K562 (cell line): ENCODE measurements at regions not wholly inside any gene's neighbourhood (a gene's known extent, or its start where the extent isn't known, plus 50 kb on each side); places are given as distances from the start of the nearest gene placed in this dataset.

ENCODE experiments used
- ATAC-seq: fragments of 200-7000 bp; cut with Tn5 transposase; 3 replicates; pipeline ENCODE4 v1.9.1; 2020; ENCODE audit warnings: moderate library complexity
- BruUV-seq: library from RNA; stranded (reverse); fragments of 400-500 nt; replicated peaks from 2 replicates; lab custom pipeline; 2021; lab: Mats Ljungman, UMichigan
- CTCF ChIA-PET: fragments of 300-600 bp; formaldehyde crosslinking; extraction: SDS; loops from one replicate; lab custom pipeline; 2021; ENCODE audit warnings: low intra/inter-chr PET ratio; lab: Yijun Ruan, JAX
- POLR2A ChIA-PET: fragments of 300-600, 350-650 bp; sonication (Branson Sonifier 250); formaldehyde crosslinking; extraction: SDS; loops from one replicate; lab custom pipeline; 2021; ENCODE audit warnings: antibody characterized with exemption, inconsistent platforms; lab: Yijun Ruan, JAX
- DNase-seq, 4 experiments: peaks; one replicate each; pipeline versions ENCODE4 v3.0.0 to v3.0.0-alpha.2; 2011 to 2018; ENCODE audit warnings: low spot score in 3 of 4, mixed read lengths in 3 of 4; ENCODE audit errors: extremely low read depth in 1 of 4
- FAIRE-seq: peaks from 2 replicates; lab custom pipeline; 2011; peaks lifted over from hg19 to GRCh38; lab: Jason Lieb, UNC
- H2AFZ ChIP-seq: 2 replicates; pipeline ENCODE4 v1.6.0; 2011; ENCODE audit warnings: low read depth, low read length, control low read depth, inconsistent platforms
- H3K27ac ChIP-seq: fragments of 200-600 bp; 3 replicates; pipeline ENCODE4 v1.8.0; 2011; ENCODE audit warnings: low read depth, mild to moderate bottlenecking, control low read depth, inconsistent platforms, low read length, moderate library complexity, mixed read lengths; ENCODE audit errors: extremely low read depth
- H3K27me3 ChIP-seq, 2 experiments: fragments of 300-600 bp in 1 of 2; 2 replicates in 1 of 2; 3 replicates in 1 of 2; pipeline versions ENCODE4 v1.6.0 to v1.8.0; 2011; ENCODE audit warnings: inconsistent platforms in 2 of 2, low read length in 2 of 2, mild to moderate bottlenecking in 1 of 2, mixed read lengths in 1 of 2, moderate library complexity in 1 of 2; ENCODE audit not compliant: control insufficient read depth in 2 of 2, insufficient read depth in 2 of 2
- H3K36me3 ChIP-seq: fragments of 300-600 bp; 3 replicates; pipeline ENCODE4 v1.8.0; 2011; ENCODE audit warnings: mild to moderate bottlenecking, low read length, inconsistent platforms; ENCODE audit not compliant: control insufficient read depth, insufficient read depth
- H3K4me1 ChIP-seq, 2 experiments: fragments of 200-600 bp in 1 of 2; replicated peaks in 1 of 2; 2 replicates in 1 of 2; 3 replicates in 1 of 2; pipeline versions ENCODE4 v1.5.1 to v1.8.0; 2011; ENCODE audit warnings: inconsistent platforms in 2 of 2, low read length in 2 of 2, mild to moderate bottlenecking in 1 of 2, mixed read lengths in 1 of 2, moderate library complexity in 1 of 2; ENCODE audit not compliant: control insufficient read depth in 2 of 2, insufficient read depth in 2 of 2
- H3K4me2 ChIP-seq: 2 replicates; pipeline ENCODE4 v1.6.1; 2011; ENCODE audit warnings: low read length, control low read depth, inconsistent platforms, mixed read lengths; ENCODE audit not compliant: insufficient read depth
- H3K4me3 ChIP-seq: fragments of 200-600 bp; sonication (generic), shearing (Covaris generic); 2 replicates; pipeline ENCODE4 v1.5.1; 2016; ENCODE audit warnings: control low read depth, inconsistent platforms
- H3K79me2 ChIP-seq: fragments of 200-600 bp; 3 replicates; pipeline ENCODE4 v1.8.0; 2011; ENCODE audit warnings: low read length, inconsistent platforms; ENCODE audit not compliant: control insufficient read depth, insufficient read depth
- H3K9ac ChIP-seq, 2 experiments: 2 replicates each; pipeline versions ENCODE4 v1.6.0 to v1.6.1; 2011; ENCODE audit warnings: low read depth in 2 of 2, low read length in 2 of 2, control low read depth in 1 of 2, inconsistent platforms in 1 of 2, mild to moderate bottlenecking in 1 of 2, mixed read lengths in 1 of 2; ENCODE audit not compliant: insufficient read depth in 1 of 2
- H3K9me1 ChIP-seq: one replicate; pipeline ENCODE4 v1.6.0; 2011; ENCODE audit warnings: inconsistent platforms, mild to moderate bottlenecking, low read length, moderate library complexity; ENCODE audit not compliant: control insufficient read depth, insufficient read depth
- H3K9me3 ChIP-seq: replicated peaks from 2 replicates; pipeline ENCODE4 v1.5.1; 2011; ENCODE audit warnings: low read depth, low read length, inconsistent platforms; ENCODE audit not compliant: control insufficient read depth, insufficient read depth
- H4K20me1 ChIP-seq: replicated peaks from 2 replicates; pipeline ENCODE4 v1.6.1; 2011; ENCODE audit warnings: low read length, inconsistent platforms, mixed read lengths; ENCODE audit not compliant: control insufficient read depth, insufficient read depth
- CHCHD3 ChIP-seq: fragments of 250-450 bp; sonication (Bioruptor Pico); IDR thresholded peaks from 2 replicates; pipeline ENCODE4 v2.1.2; 2022; ENCODE audit warnings: mild to moderate bottlenecking
- DPF2 ChIP-seq: fragments of 450-650 bp; IDR thresholded peaks from 2 replicates; pipeline ENCODE4 v1.6.1; 2016
- E2F8 ChIP-seq: fragments of 450-650 bp; IDR thresholded peaks from 2 replicates; pipeline ENCODE4 v1.7.1; 2018; ENCODE audit warnings: mild to moderate bottlenecking, low read depth; ENCODE audit not compliant: partially characterized antibody
- FOXJ2 ChIP-seq: fragments of 200-800 bp; sonication (Bioruptor generic); IDR thresholded peaks from 2 replicates; pipeline ENCODE4 v1.6.1; 2016; ENCODE audit warnings: missing genetic modification characterization, missing compliant biosample characterization
- NFE2L1 ChIP-seq: fragments of 450-650 bp; IDR thresholded peaks from 2 replicates; pipeline ENCODE4 v1.6.1; 2016; ENCODE audit warnings: missing genetic modification characterization, low read depth, mild to moderate bottlenecking, missing compliant biosample characterization, moderate library complexity, borderline replicate concordance
- PHF8 ChIP-seq: fragments of 200-600 bp; sonication (generic); IDR thresholded peaks from 2 replicates; pipeline ENCODE4 v1.6.1; 2012; ENCODE audit warnings: mixed run types, mild to moderate bottlenecking, inconsistent platforms, low read length, moderate library complexity, borderline replicate concordance
- SMARCB1 ChIP-seq: IDR thresholded peaks from 2 replicates; pipeline ENCODE4 v1.6.1; 2011; ENCODE audit warnings: improper control_type of control experiment, low read depth; ENCODE audit not compliant: insufficient read length
- XRCC4 ChIP-seq: IDR thresholded peaks from one replicate; pipeline ENCODE4 v1.6.1; 2011; ENCODE audit not compliant: insufficient read depth, insufficient read length; ENCODE audit errors: extremely low read depth
- ZBTB34 ChIP-seq: fragments of 250-450 bp; sonication (Bioruptor Pico); IDR thresholded peaks from 2 replicates; pipeline ENCODE4 v1.8.0; 2021; ENCODE audit warnings: mild to moderate bottlenecking, moderate library complexity
- ZNF551 ChIP-seq: fragments of 250-450 bp; sonication (Bioruptor Pico); IDR thresholded peaks from 2 replicates; pipeline ENCODE4 v1.5.0; 2021; ENCODE audit warnings: mild to moderate bottlenecking, moderate library complexity
- ZNF695 ChIP-seq: fragments of 450-650 bp; formaldehyde crosslinking; IDR thresholded peaks from 2 replicates; pipeline ENCODE4 v1.4.0; 2020; ENCODE audit warnings: mild to moderate bottlenecking, moderate library complexity
- WGBS: fragments of 100-300 bp; shearing (Covaris generic); methylation state at CpG from one replicate; pipeline ENCODE4 v1.1.6; 2016; ENCODE audit warnings: low coverage, mixed read lengths; ENCODE audit not compliant: insufficient coverage; ENCODE audit errors: missing lambda C conversion rate; 5-methylcytosine and 5-hydroxymethylcytosine counted together
- in situ Hi-C: fragments of 300-500 bp; cut with MboI; formaldehyde crosslinking; loops from 4 replicates; pipeline ENCODE4 v1.15.0; 2018; ENCODE audit warnings: inconsistent platforms, mixed read lengths
- intact Hi-C: fragments of 100-400 bp; cut with micrococcal nuclease; formaldehyde crosslinking; loops from 2 replicates; pipeline ENCODE4 v1.14.2; 2022
- TF ChIP-seq, protein P1 (sequence below): fragments of 450-650 bp; IDR thresholded peaks from 2 replicates; pipeline ENCODE4 v1.6.1; 2018; ENCODE audit not compliant: partially characterized antibody
- TF ChIP-seq, protein P2 (sequence below), 2 experiments: fragments of 450-650 bp; conservative IDR thresholded peaks; 2 replicates each; pipeline ENCODE4 v1.6.1; 2017; ENCODE audit warnings: mild to moderate bottlenecking in 2 of 2, moderate library complexity in 2 of 2

DNA sequence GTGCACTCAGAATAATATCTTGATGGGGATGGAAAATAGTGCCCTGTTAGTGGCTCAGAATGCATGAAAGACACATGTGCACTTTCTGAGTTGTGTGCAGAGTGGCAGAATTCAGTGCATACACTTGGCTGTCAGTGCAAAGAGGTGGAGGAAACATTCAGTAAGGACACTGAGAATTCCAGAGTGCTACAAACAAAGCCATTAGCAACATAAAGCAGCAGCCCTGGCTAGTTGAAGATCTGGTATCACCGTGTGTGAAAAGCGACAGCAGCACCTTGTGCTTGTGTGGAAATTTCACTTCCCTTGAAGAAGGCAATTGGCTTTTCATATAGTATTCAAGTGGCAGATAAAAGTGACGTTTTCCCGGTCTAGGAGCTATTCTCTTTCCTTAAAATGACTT is 810.4 kb downstream of the TRIML1 start:
- intact Hi-C loops: no loop called here
- no peaks in the 10 kb centered on the region for H3K36me3 ChIP-seq
- H3K4me1 ChIP-seq: no peaks in the 10 kb centered on the region
- no peak overlapping the region for H2AFZ ChIP-seq
- CTCF ChIA-PET: no interaction called here
- no peaks in the 10 kb centered on the region for H3K79me2 ChIP-seq
- no peaks in the 10 kb centered on the region for H4K20me1 ChIP-seq
- H3K4me3 ChIP-seq: no peak overlapping the region
- no peaks in the 10 kb centered on the region for H3K9me3 ChIP-seq
- BruUV-seq: no TSS peak
- H3K4me2 ChIP-seq: no peak overlapping the region
- H3K27ac ChIP-seq: no peak overlapping the region
- no peaks in the 10 kb centered on the region for H3K9me1 ChIP-seq
- DNase-seq: no peak
- no peaks in the 10 kb centered on the region for H3K27me3 ChIP-seq
- ATAC-seq: no peak
- WGBS: 2% methylated on average over 4 of the region's 4 CpGs
- H3K9ac ChIP-seq: no peak overlapping the region
- POLR2A ChIA-PET: no interaction called here
- in situ Hi-C loops: no loop called here
- no peak for FAIRE-seq
- TF ChIP-seq E2F8: no peak
- TF ChIP-seq DPF2: no peak
- no peak for TF ChIP-seq ZNF695 (CRISPR knock-in tag)
- TF ChIP-seq, protein P1, sequence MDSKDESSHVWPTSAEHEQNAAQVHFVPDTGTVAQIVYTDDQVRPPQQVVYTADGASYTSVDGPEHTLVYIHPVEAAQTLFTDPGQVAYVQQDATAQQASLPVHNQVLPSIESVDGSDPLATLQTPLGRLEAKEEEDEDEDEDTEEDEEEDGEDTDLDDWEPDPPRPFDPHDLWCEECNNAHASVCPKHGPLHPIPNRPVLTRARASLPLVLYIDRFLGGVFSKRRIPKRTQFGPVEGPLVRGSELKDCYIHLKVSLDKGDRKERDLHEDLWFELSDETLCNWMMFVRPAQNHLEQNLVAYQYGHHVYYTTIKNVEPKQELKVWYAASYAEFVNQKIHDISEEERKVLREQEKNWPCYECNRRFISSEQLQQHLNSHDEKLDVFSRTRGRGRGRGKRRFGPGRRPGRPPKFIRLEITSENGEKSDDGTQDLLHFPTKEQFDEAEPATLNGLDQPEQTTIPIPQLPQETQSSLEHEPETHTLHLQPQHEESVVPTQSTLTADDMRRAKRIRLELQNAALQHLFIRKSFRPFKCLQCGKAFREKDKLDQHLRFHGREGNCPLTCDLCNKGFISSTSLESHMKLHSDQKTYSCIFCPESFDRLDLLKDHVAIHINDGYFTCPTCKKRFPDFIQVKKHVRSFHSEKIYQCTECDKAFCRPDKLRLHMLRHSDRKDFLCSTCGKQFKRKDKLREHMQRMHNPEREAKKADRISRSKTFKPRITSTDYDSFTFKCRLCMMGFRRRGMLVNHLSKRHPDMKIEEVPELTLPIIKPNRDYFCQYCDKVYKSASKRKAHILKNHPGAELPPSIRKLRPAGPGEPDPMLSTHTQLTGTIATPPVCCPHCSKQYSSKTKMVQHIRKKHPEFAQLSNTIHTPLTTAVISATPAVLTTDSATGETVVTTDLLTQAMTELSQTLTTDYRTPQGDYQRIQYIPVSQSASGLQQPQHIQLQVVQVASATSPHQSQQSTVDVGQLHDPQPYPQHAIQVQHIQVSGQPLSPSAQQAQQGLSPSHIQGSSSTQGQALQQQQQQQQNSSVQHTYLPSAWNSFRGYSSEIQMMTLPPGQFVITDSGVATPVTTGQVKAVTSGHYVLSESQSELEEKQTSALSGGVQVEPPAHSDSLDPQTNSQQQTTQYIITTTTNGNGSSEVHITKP: no peak
- no peak for TF ChIP-seq PHF8
- no peak for TF ChIP-seq XRCC4
- no peak for TF ChIP-seq SMARCB1
- TF ChIP-seq ZBTB34 (CRISPR knock-in tag): no peak
- TF ChIP-seq FOXJ2 (tag): no peak
- TF ChIP-seq, protein P2, sequence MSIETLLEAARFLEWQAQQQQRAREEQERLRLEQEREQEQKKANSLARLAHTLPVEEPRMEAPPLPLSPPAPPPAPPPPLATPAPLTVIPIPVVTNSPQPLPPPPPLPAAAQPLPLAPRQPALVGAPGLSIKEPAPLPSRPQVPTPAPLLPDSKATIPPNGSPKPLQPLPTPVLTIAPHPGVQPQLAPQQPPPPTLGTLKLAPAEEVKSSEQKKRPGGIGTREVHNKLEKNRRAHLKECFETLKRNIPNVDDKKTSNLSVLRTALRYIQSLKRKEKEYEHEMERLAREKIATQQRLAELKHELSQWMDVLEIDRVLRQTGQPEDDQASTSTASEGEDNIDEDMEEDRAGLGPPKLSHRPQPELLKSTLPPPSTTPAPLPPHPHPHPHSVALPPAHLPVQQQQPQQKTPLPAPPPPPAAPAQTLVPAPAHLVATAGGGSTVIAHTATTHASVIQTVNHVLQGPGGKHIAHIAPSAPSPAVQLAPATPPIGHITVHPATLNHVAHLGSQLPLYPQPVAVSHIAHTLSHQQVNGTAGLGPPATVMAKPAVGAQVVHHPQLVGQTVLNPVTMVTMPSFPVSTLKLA (conservative IDR thresholded peaks at IDR 0.05): no peak
- no peak for TF ChIP-seq ZNF551 (CRISPR knock-in tag)
- no peak for TF ChIP-seq NFE2L1 (tag)
- no peak for TF ChIP-seq CHCHD3 (CRISPR knock-in tag)
